Vagina (tissue), 2 donors: ENCODE measurements at regions not wholly inside any gene's neighbourhood (a gene's known extent, or its start where the extent isn't known, plus 50 kb on each side); places are given as distances from the start of the nearest gene placed in this dataset.

Experiments used
- DNase-seq, 2 donors: peaks; one replicate each; pipeline ENCODE4 v3.0.0-alpha.2; 2017; ENCODE audit errors: extremely low spot score in 2 of 2
- H3K27ac ChIP-seq: fragments of 200-600 bp; sonication (generic); one replicate; pipeline ENCODE4 v1.5.1; 2019
- H3K27me3 ChIP-seq: fragments of 200-600 bp; sonication (generic); one replicate; pipeline ENCODE4 v1.5.1; 2019
- H3K36me3 ChIP-seq, 2 donors: fragments of 200-600 bp; sonication (generic); one replicate each; pipeline ENCODE4 v1.5.1; 2017 to 2019
- H3K4me1 ChIP-seq: fragments of 200-600 bp; sonication (generic); one replicate; pipeline ENCODE4 v1.5.1; 2019
- H3K4me3 ChIP-seq, 2 donors: fragments of 200-600 bp; sonication (generic); 1 replicate in 1 of 2; 2 replicates in 1 of 2; pipeline ENCODE4 v1.5.1; 2016 to 2019
- H3K9me3 ChIP-seq: fragments of 200-600 bp; sonication (generic); one replicate; pipeline ENCODE4 v1.5.1; 2019
- POLR2A ChIP-seq, 2 donors: fragments of 450-650 bp; IDR thresholded peaks; one replicate each; pipeline ENCODE4 v1.6.1; 2017; ENCODE audit warnings: antibody characterized with exemption in 2 of 2, mild to moderate bottlenecking in 2 of 2, moderate library complexity in 2 of 2
- POLR2AphosphoS5 ChIP-seq, 2 donors: sonication (generic); formaldehyde crosslinking; IDR thresholded peaks; one replicate each; pipeline ENCODE4 v1.9.0; 2017; ENCODE audit warnings: antibody characterized with exemption in 2 of 2, mild to moderate bottlenecking in 2 of 2, low read depth in 1 of 2; ENCODE audit not compliant: insufficient read depth in 1 of 2
- intact Hi-C: fragments of 100-400 bp; cut with DNase I; formaldehyde crosslinking; loops from one replicate; pipeline ENCODE4 v1.15.1; 2023
- TF ChIP-seq, protein P1 (sequence below), 3 experiments: fragments of 450-650 bp in 2 of 3; fragments of 200-600 bp in 1 of 3; sonication (generic) in 1 of 3; IDR thresholded peaks; one replicate each; pipeline ENCODE4 v1.5.1; 2017 to 2019; ENCODE audit warnings: antibody characterized with exemption in 3 of 3, mild to moderate bottlenecking in 2 of 3, moderate library complexity in 2 of 3

DNA sequence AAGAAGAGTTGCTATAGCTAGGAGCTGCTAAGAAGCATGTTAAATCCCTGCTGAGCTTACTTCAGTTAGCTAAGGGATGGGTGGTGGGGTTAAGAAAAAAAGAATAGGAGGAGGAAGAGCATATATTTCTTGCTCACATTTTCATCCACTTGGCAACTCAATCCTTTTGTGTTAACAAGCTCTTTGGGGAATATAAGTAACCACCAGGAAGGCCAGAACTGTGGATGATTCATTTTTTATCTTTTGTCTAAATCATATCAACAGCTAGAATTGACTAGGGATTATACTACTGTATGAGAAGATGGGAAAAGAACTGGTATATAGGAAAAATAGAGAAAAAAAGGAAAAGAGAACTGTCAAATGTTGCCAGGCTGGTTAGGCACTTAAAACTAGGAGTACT, 555.3 kb upstream of the ARRDC3 start:
- TF ChIP-seq POLR2A (IDR thresholded peaks at IDR 0.05), result no peak
- no peak for TF ChIP-seq POLR2AphosphoS5 (IDR thresholded peaks at IDR 0.05; ENCODE audit: insufficient read depth in 1 of 2, low read depth in 1 of 2)
- TF ChIP-seq, protein P1, sequence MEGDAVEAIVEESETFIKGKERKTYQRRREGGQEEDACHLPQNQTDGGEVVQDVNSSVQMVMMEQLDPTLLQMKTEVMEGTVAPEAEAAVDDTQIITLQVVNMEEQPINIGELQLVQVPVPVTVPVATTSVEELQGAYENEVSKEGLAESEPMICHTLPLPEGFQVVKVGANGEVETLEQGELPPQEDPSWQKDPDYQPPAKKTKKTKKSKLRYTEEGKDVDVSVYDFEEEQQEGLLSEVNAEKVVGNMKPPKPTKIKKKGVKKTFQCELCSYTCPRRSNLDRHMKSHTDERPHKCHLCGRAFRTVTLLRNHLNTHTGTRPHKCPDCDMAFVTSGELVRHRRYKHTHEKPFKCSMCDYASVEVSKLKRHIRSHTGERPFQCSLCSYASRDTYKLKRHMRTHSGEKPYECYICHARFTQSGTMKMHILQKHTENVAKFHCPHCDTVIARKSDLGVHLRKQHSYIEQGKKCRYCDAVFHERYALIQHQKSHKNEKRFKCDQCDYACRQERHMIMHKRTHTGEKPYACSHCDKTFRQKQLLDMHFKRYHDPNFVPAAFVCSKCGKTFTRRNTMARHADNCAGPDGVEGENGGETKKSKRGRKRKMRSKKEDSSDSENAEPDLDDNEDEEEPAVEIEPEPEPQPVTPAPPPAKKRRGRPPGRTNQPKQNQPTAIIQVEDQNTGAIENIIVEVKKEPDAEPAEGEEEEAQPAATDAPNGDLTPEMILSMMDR (IDR thresholded peaks at IDR 0.05), result no peak
- no peak for DNase-seq

DNA sequence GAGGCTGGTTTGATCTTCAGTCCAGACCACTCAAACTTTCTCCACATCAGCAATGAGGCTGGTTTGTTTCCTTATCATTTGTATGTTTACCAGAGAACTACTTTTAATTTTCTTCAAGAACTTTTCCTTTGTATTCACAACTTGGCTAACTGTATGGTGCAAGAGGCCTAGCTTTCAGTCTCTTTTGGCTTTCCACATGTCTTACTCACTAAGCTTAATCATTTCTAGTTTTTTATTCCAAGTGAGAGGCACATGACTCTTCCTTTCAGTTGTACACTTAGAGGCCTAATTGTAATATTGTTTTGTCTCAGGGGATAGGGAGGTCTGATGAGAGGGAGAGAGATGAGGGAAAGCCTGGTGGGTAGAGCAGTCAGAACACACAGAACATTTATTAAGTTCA, 554.0 kb upstream of the ARRDC3 start:
- Histone ChIP-seq H3K36me3 (no peaks in the 10 kb centered on the region), H3K27ac (no peak overlapping the region), H3K4me1 (no peaks in the 10 kb centered on the region), H3K27me3 (no peaks in the 10 kb centered on the region), H3K4me3 (no peak overlapping the region), H3K9me3 (no peaks in the 10 kb centered on the region)
- TF ChIP-seq, protein P1 (IDR thresholded peaks at IDR 0.05), result no peak
- no peak for TF ChIP-seq POLR2A (IDR thresholded peaks at IDR 0.05)
- TF ChIP-seq POLR2AphosphoS5 (IDR thresholded peaks at IDR 0.05; ENCODE audit: insufficient read depth in 1 of 2, low read depth in 1 of 2), result no peak
- DNase-seq, result no peak
- intact Hi-C loops, result no loop called here

More for the DNA sequence above, 555.3 kb upstream of the ARRDC3 start:
- Histone ChIP-seq H3K27me3 (no peaks in the 10 kb centered on the region), H3K4me1 (no peaks in the 10 kb centered on the region), H3K9me3 (no peaks in the 10 kb centered on the region), H3K27ac (no peak overlapping the region), H3K4me3 (no peak overlapping the region), H3K36me3 (no peaks in the 10 kb centered on the region)
- intact Hi-C loops, result no loop called here

DNA sequence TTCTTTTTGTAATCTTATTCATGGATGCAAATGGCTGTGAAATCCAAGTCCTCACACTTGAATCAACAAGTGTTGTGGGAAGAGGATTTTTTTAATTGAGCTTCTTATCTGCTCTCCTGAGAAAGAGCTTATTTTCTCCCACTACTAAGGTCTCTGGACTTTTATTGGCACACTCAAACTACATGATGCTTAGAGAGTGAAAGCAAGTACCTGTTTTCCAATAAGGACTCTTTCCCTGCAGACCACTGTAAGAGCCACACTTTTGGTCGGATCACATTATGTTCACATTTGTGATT, 546.4 kb upstream of the ARRDC3 start:
- no peaks in the 10 kb centered on the region for H3K4me1 ChIP-seq
- H3K27ac ChIP-seq, result no peak overlapping the region
- no peaks in the 10 kb centered on the region for H3K9me3 ChIP-seq
- no peak for DNase-seq
- H3K36me3 ChIP-seq, result no peaks in the 10 kb centered on the region
- intact Hi-C loops, result no loop called here
- H3K4me3 ChIP-seq, result no peak overlapping the region
- H3K27me3 ChIP-seq, result no peaks in the 10 kb centered on the region
- TF ChIP-seq POLR2AphosphoS5 (IDR thresholded peaks at IDR 0.05; ENCODE audit: insufficient read depth in 1 of 2, low read depth in 1 of 2) (no peak), POLR2A (IDR thresholded peaks at IDR 0.05) (no peak)
- TF ChIP-seq, protein P1 (IDR thresholded peaks at IDR 0.05), result no peak

DNA sequence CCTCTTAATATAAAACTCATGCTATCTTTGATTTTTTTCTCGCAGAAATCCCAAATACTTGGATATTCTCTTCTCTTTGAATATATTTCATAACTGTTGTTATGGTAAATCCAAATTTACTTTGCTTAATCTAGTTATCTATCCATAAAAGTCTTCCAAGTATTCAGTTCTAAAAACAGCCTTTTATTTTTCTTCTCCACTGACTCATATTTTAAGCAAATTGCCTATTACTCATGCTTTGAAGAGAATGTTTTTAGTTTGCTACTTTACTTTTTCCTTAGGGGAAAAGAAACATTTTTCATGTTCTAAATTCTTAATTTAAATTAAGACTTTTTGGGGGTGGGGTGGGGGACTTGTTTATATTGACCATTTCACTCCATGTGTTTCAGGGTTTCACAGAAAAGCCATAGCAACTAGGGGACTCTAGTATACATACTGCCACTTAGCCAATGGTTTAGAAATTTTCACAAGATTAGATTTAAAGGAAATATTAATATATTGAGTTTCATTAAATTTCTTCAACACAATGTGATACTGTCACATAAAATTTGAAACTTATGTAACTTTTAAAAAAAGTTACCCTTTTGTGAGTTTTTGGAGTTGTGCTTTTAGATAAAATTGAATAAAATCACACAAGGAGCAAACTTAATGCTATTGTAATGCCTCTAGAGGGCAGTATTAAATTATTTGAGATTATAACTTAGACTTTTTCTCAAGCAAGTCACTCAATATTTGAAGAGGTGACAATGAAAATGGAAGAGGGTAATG, 545.8 kb upstream of the ARRDC3 start:
- H3K9me3 ChIP-seq, result no peaks in the 10 kb centered on the region
- TF ChIP-seq POLR2A (IDR thresholded peaks at IDR 0.05), result no peak
- TF ChIP-seq, protein P1 (IDR thresholded peaks at IDR 0.05), result peak in 2 of 3 experiments; percentile 5 to 36
- TF ChIP-seq POLR2AphosphoS5 (IDR thresholded peaks at IDR 0.05; ENCODE audit: insufficient read depth in 1 of 2, low read depth in 1 of 2), result no peak
- no peak for DNase-seq
- no peaks in the 10 kb centered on the region for H3K27me3 ChIP-seq
- intact Hi-C loops, result no loop called here
- H3K4me1 ChIP-seq, result no peaks in the 10 kb centered on the region
- no peak overlapping the region for H3K27ac ChIP-seq
- no peaks in the 10 kb centered on the region for H3K36me3 ChIP-seq
- H3K4me3 ChIP-seq, result no peak overlapping the region

DNA sequence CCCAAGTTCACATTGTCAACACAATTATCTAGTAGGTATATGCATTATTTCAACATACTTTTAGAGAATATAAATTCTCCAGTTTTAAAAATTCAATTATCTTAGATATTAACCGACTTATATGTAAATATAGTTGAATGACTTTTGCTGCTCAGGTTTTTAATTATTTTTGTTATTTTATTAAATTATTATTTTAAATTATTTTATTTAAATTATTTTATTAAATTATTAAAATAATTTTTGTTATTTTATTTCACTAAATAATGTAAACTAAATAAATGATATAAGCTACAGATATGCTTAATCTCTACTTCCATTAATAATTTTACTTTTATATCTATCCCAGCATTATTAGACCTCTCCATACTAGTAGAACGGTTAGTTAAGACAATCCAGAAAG, 544.3 kb upstream of the ARRDC3 start:
- intact Hi-C loops, result no loop called here
- no peak overlapping the region for H3K27ac ChIP-seq
- H3K27me3 ChIP-seq, result no peaks in the 10 kb centered on the region
- H3K36me3 ChIP-seq, result no peaks in the 10 kb centered on the region
- H3K4me1 ChIP-seq, result no peaks in the 10 kb centered on the region
- no peak for TF ChIP-seq POLR2AphosphoS5 (IDR thresholded peaks at IDR 0.05; ENCODE audit: insufficient read depth in 1 of 2, low read depth in 1 of 2)
- TF ChIP-seq, protein P1 (IDR thresholded peaks at IDR 0.05), result no peak
- no peak for TF ChIP-seq POLR2A (IDR thresholded peaks at IDR 0.05)
- H3K9me3 ChIP-seq, result no peaks in the 10 kb centered on the region
- DNase-seq, result no peak
- no peak overlapping the region for H3K4me3 ChIP-seq
